ENCODE measurements at regions not wholly inside any gene's neighbourhood (a gene's known extent, or its start where the extent isn't known, plus 50 kb on each side); places are given as distances from the start of the nearest gene placed in this dataset.
"Not testable (repeated sequence)": the region's sequence is repeated elsewhere in the genome, so short reads cannot be mapped to it uniquely, and the experiment has no call there.

DNA sequence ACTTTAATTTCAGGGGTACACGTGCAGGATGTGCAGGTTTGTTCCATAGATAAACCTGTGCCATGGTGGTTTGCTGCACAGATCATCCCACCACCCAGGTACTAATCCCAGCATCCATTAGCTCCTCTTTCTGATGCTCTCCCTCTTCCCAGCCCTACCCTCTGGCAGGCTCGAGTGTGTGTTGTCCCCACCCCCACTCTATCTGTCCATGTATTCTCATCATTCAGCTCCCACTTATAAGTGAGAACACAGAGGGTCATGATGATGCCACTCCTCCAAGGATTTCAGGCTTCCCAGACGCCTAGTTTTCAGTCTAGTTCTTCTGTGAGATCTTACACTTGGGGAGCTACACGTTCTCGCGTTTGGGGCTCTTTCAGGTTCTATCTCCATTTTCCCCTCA lies 93.4 kb upstream of the NBPF11 start:
- TF ChIP-seq CTCF (IDR thresholded peaks at IDR 0.05; ENCODE audit: borderline replicate concordance, extremely low read depth, low read length, poor library complexity, severe bottlenecking); EZH2 (IDR thresholded peaks at IDR 0.05; ENCODE audit: borderline replicate concordance, low read depth, low read length, severe bottlenecking): not testable (repeated sequence)
